GM21360 (cell line): ENCODE measurements at regions not wholly inside any gene's neighbourhood (a gene's known extent, or its start where the extent isn't known, plus 50 kb on each side); places are given as distances from the start of the nearest gene placed in this dataset.

Source experiments
- ATAC-seq: cut with Tn5 transposase; IDR thresholded peaks from one replicate; pipeline ENCODE4 v1.9.1; 2021; ENCODE audit warnings: mild to moderate bottlenecking, moderate library complexity; ENCODE audit not compliant: unreplicated experiment

GRCh38 chr10:61319386-61320256 is 133.6 kb downstream of the TMEM26 start:
- ATAC-seq, result no peak

- no peak for ATAC-seq
Observed at GRCh38 chr10:61318429-61318828, 134.8 kb downstream of the TMEM26 start.

GRCh38 chr10:61317706-61318105 is 135.5 kb downstream of the TMEM26 start:
- no peak for ATAC-seq

- ATAC-seq, result no peak
Observed at GRCh38 chr10:61316676-61317265, 136.4 kb downstream of the TMEM26 start.

- no peak for ATAC-seq
Observed at GRCh38 chr10:61314273-61314672, 138.9 kb downstream of the TMEM26 start.

- ATAC-seq, result no peak
Observed at GRCh38 chr10:61313460-61313859, 139.7 kb downstream of the TMEM26 start.

- no peak for ATAC-seq
Observed at GRCh38 chr10:61304746-61305145, 148.4 kb downstream of the TMEM26 start.

- no peak for ATAC-seq
Observed at GRCh38 chr10:61302124-61302523, 151.1 kb downstream of the TMEM26 start.

- ATAC-seq, result no peak
Observed at GRCh38 chr10:61301575-61301974, 151.6 kb downstream of the TMEM26 start.

- no peak for ATAC-seq
Observed at GRCh38 chr10:61299841-61300240, 153.3 kb downstream of the TMEM26 start.

GRCh38 chr10:61299156-61299555 is 154.0 kb downstream of the TMEM26 start:
- ATAC-seq, result no peak

- ATAC-seq, result no peak
Observed at GRCh38 chr10:61298194-61298593, 155.0 kb downstream of the TMEM26 start.

GRCh38 chr10:61296161-61296560 is 157.0 kb downstream of the TMEM26 start:
- ATAC-seq, result no peak

GRCh38 chr10:61294131-61294530 is 159.1 kb downstream of the TMEM26 start:
- no peak for ATAC-seq

GRCh38 chr10:61289813-61290212 is 163.4 kb downstream of the TMEM26 start:
- no peak for ATAC-seq

GRCh38 chr10:61286686-61287085 is 166.5 kb downstream of the TMEM26 start:
- peak; percentile 100 for ATAC-seq

- no peak for ATAC-seq
Observed at GRCh38 chr10:61285749-61286148, 167.4 kb downstream of the TMEM26 start.

- ATAC-seq, result no peak
Observed at GRCh38 chr10:61284222-61284890, 168.8 kb downstream of the TMEM26 start.

- ATAC-seq, result no peak
Observed at GRCh38 chr10:61283481-61284221, 169.5 kb downstream of the TMEM26 start.

GRCh38 chr10:61283066-61283465 is 170.1 kb downstream of the TMEM26 start:
- ATAC-seq, result no peak

GRCh38 chr10:61280303-61280702 is 172.9 kb downstream of the TMEM26 start:
- no peak for ATAC-seq
